IMR-90 (cell line): ENCODE measurements at regions not wholly inside any gene's neighbourhood (a gene's known extent, or its start where the extent isn't known, plus 50 kb on each side); places are given as distances from the start of the nearest gene placed in this dataset.

Experiments used
- BHLHE40 ChIP-seq: fragments of 150-350 bp; IDR thresholded peaks from 2 replicates; pipeline ENCODE4 v1.6.1; 2016; ENCODE audit warnings: mild to moderate bottlenecking, low read depth, low read length
- CEBPB ChIP-seq: IDR thresholded peaks from 2 replicates; pipeline ENCODE4 v1.6.1; 2012; ENCODE audit warnings: low read depth, low read length, improper control_type of control experiment
- CHD1 ChIP-seq: IDR thresholded peaks from 2 replicates; pipeline ENCODE4 v1.6.1; 2012; ENCODE audit warnings: low read depth, low read length, improper control_type of control experiment
- CTCF ChIP-seq: conservative IDR thresholded peaks from 2 replicates; pipeline ENCODE4 v1.5.1; 2012; ENCODE audit warnings: mild to moderate bottlenecking, low read depth, low read length, improper control_type of control experiment
- ELK1 ChIP-seq: fragments of 150-350 bp; IDR thresholded peaks from 2 replicates; pipeline ENCODE4 v1.6.1; 2016; ENCODE audit warnings: low read depth, mild to moderate bottlenecking, low read length, moderate library complexity, borderline replicate concordance
- FOS ChIP-seq: fragments of 150-350 bp; IDR thresholded peaks from 2 replicates; pipeline ENCODE4 v1.6.1; 2016; ENCODE audit warnings: low read depth, low read length
- MXI1 ChIP-seq: IDR thresholded peaks from 2 replicates; pipeline ENCODE4 v1.6.1; 2012; ENCODE audit warnings: low read depth, mild to moderate bottlenecking, low read length, moderate library complexity, borderline replicate concordance
- NFE2L2 ChIP-seq: fragments of 150-350 bp; IDR thresholded peaks from 2 replicates; pipeline ENCODE4 v1.6.1; 2016; ENCODE audit warnings: low read depth, mild to moderate bottlenecking, low read length
- POLR2A ChIP-seq: IDR thresholded peaks from 2 replicates; pipeline ENCODE4 v1.6.1; 2012; ENCODE audit warnings: mild to moderate bottlenecking, low read depth, low read length
- USF2 ChIP-seq: fragments of 150-350 bp; IDR thresholded peaks from 2 replicates; pipeline ENCODE4 v1.6.1; 2017; ENCODE audit warnings: mild to moderate bottlenecking, antibody characterized with exemption, low read length, low read depth

GRCh38 chr1:229970714-229971113 lies 96.3 kb upstream of the GALNT2 start:
- TF ChIP-seq NFE2L2, result no peak
- TF ChIP-seq CTCF, result no peak
- no peak for TF ChIP-seq POLR2A
- TF ChIP-seq CEBPB, result no peak
- no peak for TF ChIP-seq USF2
- TF ChIP-seq FOS, result no peak
- TF ChIP-seq CHD1, result no peak
- no peak for TF ChIP-seq MXI1
- no peak for TF ChIP-seq BHLHE40
- TF ChIP-seq ELK1, result no peak
